Retinal pigment epithelial cell (primary cell): ENCODE measurements at regions not wholly inside any gene's neighbourhood (a gene's known extent, or its start where the extent isn't known, plus 50 kb on each side); places are given as distances from the start of the nearest gene placed in this dataset.

Experiments
- DNase-seq: peaks from one replicate; pipeline ENCODE4 v3.0.0-alpha.2; 2010; ENCODE audit warnings: low read depth
- H3K4me3 ChIP-seq: 2 replicates; pipeline ENCODE4 v1.5.1; 2011; ENCODE audit warnings: mild to moderate bottlenecking, low read length, control low read depth, moderate library complexity
- CTCF ChIP-seq: conservative IDR thresholded peaks from 2 replicates; pipeline ENCODE4 v1.5.1; 2011; ENCODE audit warnings: low read depth, low read length, control low read depth, inconsistent platforms

DNA sequence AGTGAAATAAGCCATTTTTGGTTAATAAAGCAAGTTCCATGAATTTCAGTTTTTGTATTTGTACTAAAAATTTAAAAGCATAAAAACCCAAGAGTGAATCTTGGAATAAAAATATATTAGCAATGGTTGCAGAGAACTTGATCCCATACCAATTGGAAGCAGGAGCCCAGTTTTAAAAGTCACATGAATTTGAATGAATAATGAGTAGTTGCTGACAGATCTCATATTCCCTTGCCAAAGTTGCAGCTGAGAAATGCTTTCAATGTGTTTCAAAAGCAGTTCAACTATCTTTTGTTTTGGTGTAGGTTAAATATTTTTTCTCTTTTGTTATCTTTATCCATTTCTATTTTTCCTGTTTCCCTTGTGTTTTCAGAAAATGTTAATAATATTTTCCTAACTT lies 818.6 kb downstream of the CDH18 start:
- no peak for TF ChIP-seq CTCF
- H3K4me3 ChIP-seq: no peak overlapping the region
- DNase-seq: no peak

- H3K4me3 ChIP-seq: no peak overlapping the region
- no peak for TF ChIP-seq CTCF
- no peak for DNase-seq
Observed at GRCh38 chr5:19172926-19173470, 815.0 kb downstream of the CDH18 start.

DNA sequence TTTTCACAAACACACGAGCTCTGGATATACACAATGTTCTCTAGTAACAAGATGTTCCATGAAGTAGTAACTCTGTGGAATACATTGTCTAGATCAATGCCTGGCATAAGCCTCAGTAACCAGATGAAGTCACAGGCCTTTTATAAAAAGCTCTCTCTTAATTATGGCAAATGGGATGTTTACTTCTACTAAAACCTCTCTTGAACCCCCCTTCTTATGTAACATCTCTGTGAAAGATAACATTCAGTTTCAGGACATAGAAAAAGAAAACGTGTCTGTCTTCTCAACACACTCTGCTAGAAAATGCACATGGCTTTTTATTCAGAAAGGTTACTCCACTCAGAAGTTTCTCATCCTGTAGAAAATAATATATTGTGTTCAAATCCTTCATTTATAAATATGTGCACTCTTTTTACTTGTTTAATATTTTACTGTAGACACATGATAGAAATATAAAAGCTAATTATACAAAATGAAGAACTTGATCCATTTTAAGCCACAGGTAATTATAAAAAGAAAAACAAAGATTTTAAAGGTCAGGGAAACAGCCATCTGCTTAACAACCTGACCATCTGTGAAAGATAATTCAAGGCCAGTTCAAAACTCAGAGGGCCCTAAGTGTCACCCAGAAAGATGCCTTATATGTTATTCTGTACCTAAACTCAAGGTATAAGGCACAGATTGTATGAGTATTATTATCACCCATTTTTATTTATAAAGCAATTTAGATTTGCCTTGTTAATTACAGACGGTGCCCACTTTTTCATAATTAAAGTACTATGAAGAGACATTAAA lies 812.0 kb downstream of the CDH18 start:
- no peak for TF ChIP-seq CTCF
- no peak for DNase-seq

DNA sequence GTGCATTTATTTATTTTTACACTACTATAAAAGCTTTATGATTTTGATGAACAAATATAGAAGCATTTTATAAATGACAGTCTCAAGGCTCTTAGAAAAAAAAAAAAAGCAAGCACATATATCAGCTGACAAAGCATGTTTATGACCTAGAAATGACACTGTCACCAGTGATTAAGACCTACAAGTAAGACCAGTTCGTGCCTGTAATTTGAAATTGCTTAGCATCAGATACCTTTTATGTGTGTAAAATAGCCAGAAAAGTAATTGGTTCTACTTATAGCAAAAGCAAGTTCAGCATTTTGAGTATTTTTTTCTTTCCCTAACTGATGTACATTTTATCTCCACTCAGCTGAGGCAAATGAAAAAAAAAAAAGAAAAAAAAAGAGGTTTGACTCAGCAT lies 808.4 kb downstream of the CDH18 start:
- no peak overlapping the region for H3K4me3 ChIP-seq
- no peak for TF ChIP-seq CTCF
- peak; percentile 12 for DNase-seq

More for the DNA sequence above, 812.0 kb downstream of the CDH18 start:
- H3K4me3 ChIP-seq: no peak overlapping the region

DNA sequence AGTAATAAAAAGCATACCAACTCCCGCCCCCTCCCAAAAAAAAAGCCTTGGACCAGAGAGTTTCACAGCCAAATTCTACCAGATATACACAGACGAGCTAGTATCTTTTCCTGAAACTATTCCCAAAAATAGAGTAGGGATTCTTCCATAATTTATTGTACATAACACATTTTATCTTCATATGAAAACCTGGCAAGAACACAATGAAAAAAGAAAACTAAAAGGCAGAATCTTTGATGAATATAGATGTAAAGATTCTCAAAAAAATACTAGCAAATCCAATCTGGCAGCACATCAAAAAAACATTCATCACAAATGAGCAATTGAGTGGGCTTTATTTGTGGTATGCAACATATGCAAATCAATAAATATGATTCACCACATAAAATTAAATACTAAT lies 798.8 kb downstream of the CDH18 start:
- TF ChIP-seq CTCF: no peak
- no peak overlapping the region for H3K4me3 ChIP-seq
- no peak for DNase-seq

DNA sequence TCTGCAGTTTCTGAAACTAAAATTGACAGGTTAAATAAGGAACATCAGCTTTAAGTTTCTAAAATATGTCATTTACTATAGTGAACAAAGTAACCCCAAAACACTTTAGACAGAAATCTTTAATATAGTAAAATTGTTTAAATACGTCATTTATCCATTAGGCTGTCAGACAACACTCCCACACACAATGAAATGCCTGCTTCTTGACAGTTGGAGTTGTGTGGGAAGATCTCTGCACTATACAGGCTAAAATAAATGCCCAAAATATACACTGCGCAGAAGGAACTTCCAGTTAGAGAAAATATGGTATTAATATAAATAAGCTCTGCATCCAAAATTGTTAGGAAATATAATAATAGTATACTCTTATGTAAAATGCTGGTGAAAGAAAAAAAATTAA lies 794.4 kb downstream of the CDH18 start:
- H3K4me3 ChIP-seq: no peak overlapping the region
- no peak for TF ChIP-seq CTCF
- no peak for DNase-seq

- TF ChIP-seq CTCF: no peak
- DNase-seq: no peak
- H3K4me3 ChIP-seq: no peak overlapping the region
Observed at GRCh38 chr5:19196631-19197030, 791.4 kb downstream of the CDH18 start.
